ENCODE measurements at regions not wholly inside any gene's neighbourhood (a gene's known extent, or its start where the extent isn't known, plus 50 kb on each side); places are given as distances from the start of the nearest gene placed in this dataset.

DNA sequence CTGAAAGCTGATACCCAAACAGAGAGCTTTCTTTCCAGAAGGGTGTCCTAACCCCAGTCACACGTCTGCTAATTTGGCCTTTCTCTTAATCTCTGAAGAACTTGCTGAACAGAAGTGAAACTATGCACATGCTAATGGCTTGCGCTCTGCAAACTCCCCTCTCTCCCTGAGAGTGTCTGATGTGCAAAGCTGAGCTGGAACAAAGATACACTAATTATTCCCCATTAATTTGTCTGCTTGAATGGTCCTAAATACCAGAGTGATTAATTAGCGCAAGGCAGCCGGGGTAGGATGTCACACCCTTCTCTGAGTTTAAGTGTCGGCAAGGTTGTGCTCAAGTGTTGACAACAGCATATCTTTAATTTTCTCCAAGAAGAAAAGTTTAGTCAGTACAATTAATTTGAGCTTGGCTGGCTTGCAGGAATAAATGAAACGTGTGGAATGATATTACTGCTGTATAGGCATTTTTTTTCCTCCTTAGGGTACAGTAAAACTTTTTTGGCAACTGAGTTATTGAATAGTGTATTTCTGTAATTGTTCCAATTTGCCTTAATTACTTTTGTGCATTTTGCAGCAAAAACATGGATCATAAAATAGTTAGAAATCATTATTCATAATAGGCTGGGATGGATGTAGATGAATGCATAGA, 715.9 kb upstream of the POU3F2 start:
- TF ChIP-seq, protein P1, sequence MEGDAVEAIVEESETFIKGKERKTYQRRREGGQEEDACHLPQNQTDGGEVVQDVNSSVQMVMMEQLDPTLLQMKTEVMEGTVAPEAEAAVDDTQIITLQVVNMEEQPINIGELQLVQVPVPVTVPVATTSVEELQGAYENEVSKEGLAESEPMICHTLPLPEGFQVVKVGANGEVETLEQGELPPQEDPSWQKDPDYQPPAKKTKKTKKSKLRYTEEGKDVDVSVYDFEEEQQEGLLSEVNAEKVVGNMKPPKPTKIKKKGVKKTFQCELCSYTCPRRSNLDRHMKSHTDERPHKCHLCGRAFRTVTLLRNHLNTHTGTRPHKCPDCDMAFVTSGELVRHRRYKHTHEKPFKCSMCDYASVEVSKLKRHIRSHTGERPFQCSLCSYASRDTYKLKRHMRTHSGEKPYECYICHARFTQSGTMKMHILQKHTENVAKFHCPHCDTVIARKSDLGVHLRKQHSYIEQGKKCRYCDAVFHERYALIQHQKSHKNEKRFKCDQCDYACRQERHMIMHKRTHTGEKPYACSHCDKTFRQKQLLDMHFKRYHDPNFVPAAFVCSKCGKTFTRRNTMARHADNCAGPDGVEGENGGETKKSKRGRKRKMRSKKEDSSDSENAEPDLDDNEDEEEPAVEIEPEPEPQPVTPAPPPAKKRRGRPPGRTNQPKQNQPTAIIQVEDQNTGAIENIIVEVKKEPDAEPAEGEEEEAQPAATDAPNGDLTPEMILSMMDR (IDR thresholded peaks at IDR 0.05) = no peak
- TF ChIP-seq EZH2phosphoT487 (IDR thresholded peaks at IDR 0.05) = no peak

Data from neural progenitor cell (in vitro differentiated cells).